HG02981 (cell line): ENCODE measurements at regions not wholly inside any gene's neighbourhood (a gene's known extent, or its start where the extent isn't known, plus 50 kb on each side); places are given as distances from the start of the nearest gene placed in this dataset.
A peak's percentile ranks its signal among the peaks of the same experiment; 100 is the strongest.

Experiments
- ATAC-seq: cut with Tn5 transposase; IDR thresholded peaks from one replicate; pipeline ENCODE4 v1.9.1; 2021; ENCODE audit warnings: mild to moderate bottlenecking, moderate library complexity; ENCODE audit not compliant: unreplicated experiment

GRCh38 chr5:112648264-112648663 lies 89.4 kb upstream of the APC start:
- no peak for ATAC-seq

GRCh38 chr5:112649882-112650281 lies 87.8 kb upstream of the APC start:
- ATAC-seq = no peak

DNA sequence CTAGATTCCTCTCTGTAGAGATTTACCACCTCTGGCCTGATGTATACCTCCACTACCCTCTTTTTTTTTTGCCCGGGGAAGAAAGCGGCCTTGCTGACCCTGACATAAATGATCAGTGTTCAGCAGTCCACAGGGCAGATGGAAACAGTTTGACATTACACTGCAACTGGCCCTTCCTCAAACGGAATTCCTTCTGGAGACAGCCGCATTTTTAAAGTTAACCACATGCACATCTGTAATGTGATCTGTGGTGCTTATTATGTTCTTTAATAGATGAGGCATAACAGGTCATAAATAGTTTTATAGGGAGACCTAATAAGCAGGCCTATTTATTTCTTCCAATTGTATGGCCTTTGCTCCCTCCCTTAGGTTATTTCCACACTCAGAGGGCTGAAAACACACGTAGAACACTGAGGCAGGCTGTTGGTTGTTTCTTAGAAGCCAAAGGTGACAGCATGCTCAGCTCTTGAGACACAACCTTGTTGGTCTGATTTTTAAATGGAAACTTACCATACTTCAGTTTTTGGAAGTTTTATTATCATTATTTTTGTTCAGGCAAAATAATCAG lies 84.0 kb upstream of the APC start:
- no peak for ATAC-seq

DNA sequence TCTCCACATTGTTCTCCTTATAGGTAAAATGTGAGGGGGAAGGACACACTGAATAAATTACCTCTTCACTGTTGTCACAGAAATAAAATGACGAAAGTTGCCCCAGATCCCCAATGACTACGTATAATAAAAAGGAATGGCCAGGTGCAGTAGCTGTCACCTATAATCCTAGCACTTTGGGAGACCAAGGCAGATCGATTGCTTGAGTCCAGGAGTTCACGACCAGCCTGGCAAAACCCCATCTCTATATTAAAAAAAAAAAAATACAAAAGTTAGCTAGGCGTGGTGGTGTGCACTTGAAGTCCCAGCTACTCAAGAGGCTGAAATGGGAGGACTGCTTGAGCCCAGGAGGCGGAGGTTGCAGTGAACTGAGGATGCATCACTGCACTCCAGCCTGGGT lies 82.2 kb upstream of the APC start:
- ATAC-seq = no peak

- ATAC-seq = no peak
These were observed 81.2 kb upstream of the APC start for GRCh38 chr5:112656451-112656850.

DNA sequence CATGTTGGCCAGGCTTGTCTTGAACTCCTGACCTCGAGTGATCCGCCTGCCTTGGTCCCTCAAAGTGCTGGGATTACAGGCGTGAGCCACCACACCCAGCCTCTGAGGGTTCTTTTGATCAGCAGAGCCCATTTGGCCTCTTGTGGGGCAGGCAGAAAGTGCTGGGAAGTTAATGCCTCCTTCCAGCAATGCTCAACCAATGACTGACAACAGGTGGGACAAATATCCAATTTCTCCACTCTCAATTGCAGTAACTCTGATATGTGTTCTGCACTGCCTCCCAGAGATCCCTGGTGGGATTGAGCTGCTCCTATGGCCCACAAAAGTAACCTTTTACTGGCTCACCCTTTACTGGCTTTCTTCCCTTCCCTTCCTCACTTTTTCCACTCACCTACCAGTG lies 79.9 kb upstream of the APC start:
- no peak for ATAC-seq

DNA sequence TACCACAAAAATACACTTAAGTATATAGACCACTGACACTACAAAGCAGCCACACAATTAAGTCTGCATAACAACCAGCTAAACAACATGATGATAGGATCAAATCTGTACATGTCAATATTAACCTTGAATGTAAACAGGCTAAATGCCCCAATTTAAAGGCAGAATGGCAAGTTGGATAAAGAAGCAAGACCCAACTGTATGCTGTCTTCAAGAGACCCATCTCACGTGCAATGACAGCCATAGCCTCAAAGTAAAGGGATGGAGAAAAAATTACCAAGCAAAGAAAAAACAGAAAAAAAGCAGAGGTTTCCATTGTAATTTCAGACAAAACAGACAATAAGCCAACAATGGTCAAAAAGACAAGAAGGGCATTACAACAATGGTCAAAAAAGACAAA lies 77.3 kb upstream of the APC start:
- no peak for ATAC-seq

DNA sequence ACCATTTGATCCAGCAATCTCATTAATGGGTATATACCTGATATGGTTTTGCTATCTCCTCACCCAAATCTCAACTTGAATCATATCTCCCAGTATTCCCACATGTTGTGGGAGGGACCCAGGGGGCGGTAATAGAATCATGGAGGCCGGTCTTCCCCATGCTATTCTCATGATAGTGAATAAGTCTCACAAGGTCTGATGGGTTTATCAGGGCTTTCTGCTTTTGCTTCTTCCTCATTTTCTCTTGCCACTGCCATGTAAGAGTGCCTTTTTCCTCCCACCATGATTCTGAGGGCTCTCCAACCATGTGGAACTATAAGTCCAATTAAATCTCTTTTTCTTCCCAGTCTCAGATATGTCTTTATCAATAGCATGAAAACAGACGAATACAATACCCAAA lies 74.5 kb upstream of the APC start:
- no peak for ATAC-seq

GRCh38 chr5:112668016-112668415 lies 69.7 kb upstream of the APC start:
- no peak for ATAC-seq

- no peak for ATAC-seq
These were observed 68.8 kb upstream of the APC start for GRCh38 chr5:112668911-112669310.

DNA sequence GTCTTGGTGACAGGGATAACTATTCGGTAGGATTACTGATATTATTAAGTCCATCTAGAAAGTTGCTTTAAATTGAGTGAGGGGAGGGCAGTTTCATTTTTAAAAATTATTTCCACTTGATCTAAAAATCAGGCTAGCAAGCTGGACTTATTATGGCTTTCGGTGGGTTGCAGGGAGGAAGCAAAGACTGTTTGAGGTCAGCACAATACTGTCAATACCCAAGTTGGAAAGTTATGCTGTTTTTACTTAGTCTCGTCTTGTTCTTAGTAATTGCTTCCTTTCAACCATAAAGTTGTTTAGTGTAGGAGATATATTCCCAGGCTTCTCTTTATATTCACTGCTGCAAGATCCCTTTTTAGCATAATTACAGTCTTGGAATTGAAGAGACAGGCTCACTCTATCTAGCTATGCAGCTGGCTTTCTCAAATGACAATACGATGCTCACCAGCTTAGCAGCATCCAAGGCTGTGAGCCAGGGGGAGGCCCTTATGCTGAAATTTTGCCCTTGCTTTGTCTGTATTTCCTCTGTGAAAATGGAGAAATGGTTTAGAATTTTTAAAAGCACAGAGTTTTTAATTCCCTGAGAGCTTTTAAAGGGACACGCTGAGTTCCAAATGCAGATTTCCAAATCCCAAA lies 68.2 kb upstream of the APC start:
- ATAC-seq = no peak

- no peak for ATAC-seq
These were observed 66.0 kb upstream of the APC start for GRCh38 chr5:112671687-112672086.

DNA sequence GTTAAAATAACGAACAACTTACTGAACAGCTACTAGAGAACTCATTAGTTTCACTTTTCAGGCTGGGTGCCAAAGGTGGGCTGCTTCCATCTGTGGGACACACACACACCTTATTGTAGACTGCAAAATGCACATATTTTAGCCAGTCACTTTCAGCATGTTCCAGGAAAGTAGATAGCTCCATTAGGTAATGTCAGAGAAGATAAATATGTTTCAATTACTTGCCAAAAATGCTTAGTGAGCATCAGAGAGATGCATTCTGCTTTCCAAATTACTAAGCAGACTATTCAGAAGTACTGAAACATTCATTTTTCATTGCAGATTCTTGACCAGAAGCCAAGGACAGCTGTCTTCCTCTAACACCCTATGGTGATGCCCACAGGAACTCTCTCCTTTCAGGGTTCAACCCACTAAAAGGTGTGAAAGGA lies 56.2 kb upstream of the APC start:
- no peak for ATAC-seq

DNA sequence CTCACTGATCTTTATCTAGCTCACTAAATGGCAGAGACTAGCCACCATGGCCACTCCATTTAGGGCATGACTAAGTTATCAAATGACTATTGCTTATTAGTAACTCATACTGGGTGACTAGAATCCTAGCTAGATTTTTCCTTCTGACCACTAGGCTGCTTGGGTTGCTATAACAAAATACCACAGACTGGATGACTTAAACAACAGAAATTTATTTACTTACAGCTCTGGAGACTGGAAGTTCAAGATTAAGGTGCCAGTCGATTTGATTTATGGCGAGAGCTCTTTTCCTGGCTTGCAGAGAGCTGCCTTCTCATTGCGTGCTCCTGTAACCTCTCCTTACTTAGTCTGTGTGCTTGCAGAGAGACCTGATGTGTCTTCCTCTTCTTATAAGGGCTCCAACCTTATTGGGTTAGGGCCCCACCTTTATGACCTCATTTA lies 55.0 kb upstream of the APC start:
- ATAC-seq = no peak

GRCh38 chr5:112684121-112684520 lies 53.6 kb upstream of the APC start:
- peak; percentile 63 for ATAC-seq

- no peak for ATAC-seq
These were observed 52.9 kb upstream of the APC start for GRCh38 chr5:112684737-112685136.

- ATAC-seq = no peak
These were observed 52.3 kb upstream of the APC start for GRCh38 chr5:112685386-112685785.

DNA sequence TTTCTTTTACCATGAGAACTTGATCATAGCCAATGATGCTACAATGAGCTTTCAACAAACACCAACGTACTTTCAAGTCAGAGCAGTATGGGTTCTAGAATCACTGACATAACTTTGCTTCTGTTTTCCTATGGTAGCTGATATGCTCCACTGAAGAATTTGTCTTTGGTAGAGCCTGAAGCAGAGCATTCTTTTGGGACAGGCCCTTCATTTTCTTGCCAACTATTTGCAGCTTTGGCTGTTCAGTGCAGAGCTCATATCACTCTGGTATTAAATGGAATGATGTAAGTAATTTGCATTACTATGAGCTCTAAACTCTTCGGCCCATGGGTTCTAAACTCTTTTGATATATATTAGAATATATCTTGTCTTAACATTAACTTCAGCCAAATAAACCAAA lies 51.8 kb upstream of the APC start:
- no peak for ATAC-seq

- ATAC-seq = no peak
These were observed 51.0 kb upstream of the APC start for GRCh38 chr5:112686675-112687074.

DNA sequence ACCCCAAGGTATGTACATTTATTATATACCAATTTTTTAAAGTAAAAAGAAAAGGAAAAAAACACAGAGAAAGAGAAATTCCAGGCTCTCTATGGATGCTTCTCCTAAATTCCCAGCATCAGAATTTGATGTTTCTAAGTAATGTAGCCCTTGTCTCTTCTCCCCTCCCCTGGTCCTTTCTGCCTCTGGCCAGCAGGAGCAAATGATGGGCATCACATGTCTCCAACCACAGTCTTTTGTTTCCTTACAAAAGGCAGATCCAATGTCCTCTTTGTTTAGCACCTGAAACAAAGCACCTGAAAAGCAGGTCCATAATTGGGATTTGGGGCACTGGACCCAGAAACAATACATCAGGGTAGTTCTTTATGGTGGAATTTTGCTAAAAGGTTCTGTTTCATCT lies 50.4 kb upstream of the APC start:
- no peak for ATAC-seq
